ENCODE measurements at regions not wholly inside any gene's neighbourhood (a gene's known extent, or its start where the extent isn't known, plus 50 kb on each side); places are given as distances from the start of the nearest gene placed in this dataset.

GRCh38 chrX:6813836-6814370 lies 279.0 kb upstream of the VCX3A start:
- TF ChIP-seq CTCF (IDR thresholded peaks at IDR 0.05; ENCODE audit: low read depth, low read length, poor library complexity, severe bottlenecking) (no peak), EZH2phosphoT487 (IDR thresholded peaks at IDR 0.05; ENCODE audit: borderline replicate concordance, low read length) (no peak)
